Thyroid gland (tissue), 4 donors: ENCODE measurements at regions not wholly inside any gene's neighbourhood (a gene's known extent, or its start where the extent isn't known, plus 50 kb on each side); places are given as distances from the start of the nearest gene placed in this dataset.
"Not testable (repeated sequence)": the region's sequence is repeated elsewhere in the genome, so short reads cannot be mapped to it uniquely, and the experiment has no call there.

Experiments used
- POLR2A ChIP-seq, 2 donors: fragments of 450-650 bp; IDR thresholded peaks; one replicate each; pipeline ENCODE4 v1.6.1; 2017; ENCODE audit warnings: antibody characterized with exemption in 2 of 2, mild to moderate bottlenecking in 2 of 2, moderate library complexity in 1 of 2
- TF ChIP-seq, protein P1 (sequence below), 6 experiments: fragments of 200-600 bp in 3 of 6; fragments of 450-650 bp in 3 of 6; sonication (generic) in 3 of 6; IDR thresholded peaks; one replicate each; pipeline ENCODE4 v1.5.1; 2016 to 2019; ENCODE audit warnings: antibody characterized with exemption in 6 of 6, mild to moderate bottlenecking in 2 of 6, inconsistent platforms in 1 of 6, moderate library complexity in 1 of 6

DNA sequence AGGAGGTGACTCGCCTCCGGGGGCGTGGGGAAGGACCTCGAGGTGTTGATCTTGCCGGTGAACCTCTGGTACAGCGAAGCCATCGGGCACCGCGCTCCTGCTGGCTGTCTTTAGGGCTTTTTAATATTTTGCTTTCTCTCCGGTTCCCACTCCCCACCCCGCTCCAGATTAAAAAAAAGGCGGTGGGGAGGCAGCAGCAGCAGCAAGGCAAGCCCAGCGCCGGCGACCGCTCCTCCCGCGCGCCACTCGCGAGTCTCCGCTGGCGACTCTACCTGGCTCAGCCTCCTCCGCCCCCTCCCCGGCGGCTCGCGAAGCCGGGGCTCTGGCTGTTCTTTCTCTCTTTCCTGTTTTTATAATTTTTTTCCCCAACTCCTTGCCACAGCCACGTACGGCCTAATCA, 174.0 kb downstream of the ATP6V0E2 start:
- not testable (repeated sequence) for TF ChIP-seq POLR2A (IDR thresholded peaks at IDR 0.05)
- TF ChIP-seq, protein P1, sequence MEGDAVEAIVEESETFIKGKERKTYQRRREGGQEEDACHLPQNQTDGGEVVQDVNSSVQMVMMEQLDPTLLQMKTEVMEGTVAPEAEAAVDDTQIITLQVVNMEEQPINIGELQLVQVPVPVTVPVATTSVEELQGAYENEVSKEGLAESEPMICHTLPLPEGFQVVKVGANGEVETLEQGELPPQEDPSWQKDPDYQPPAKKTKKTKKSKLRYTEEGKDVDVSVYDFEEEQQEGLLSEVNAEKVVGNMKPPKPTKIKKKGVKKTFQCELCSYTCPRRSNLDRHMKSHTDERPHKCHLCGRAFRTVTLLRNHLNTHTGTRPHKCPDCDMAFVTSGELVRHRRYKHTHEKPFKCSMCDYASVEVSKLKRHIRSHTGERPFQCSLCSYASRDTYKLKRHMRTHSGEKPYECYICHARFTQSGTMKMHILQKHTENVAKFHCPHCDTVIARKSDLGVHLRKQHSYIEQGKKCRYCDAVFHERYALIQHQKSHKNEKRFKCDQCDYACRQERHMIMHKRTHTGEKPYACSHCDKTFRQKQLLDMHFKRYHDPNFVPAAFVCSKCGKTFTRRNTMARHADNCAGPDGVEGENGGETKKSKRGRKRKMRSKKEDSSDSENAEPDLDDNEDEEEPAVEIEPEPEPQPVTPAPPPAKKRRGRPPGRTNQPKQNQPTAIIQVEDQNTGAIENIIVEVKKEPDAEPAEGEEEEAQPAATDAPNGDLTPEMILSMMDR (IDR thresholded peaks at IDR 0.05), result not testable (repeated sequence)
